K562 (cell line): ENCODE measurements at regions not wholly inside any gene's neighbourhood (a gene's known extent, or its start where the extent isn't known, plus 50 kb on each side); places are given as distances from the start of the nearest gene placed in this dataset.

Source experiments
- ATAC-seq: fragments of 200-7000 bp; cut with Tn5 transposase; 3 replicates; pipeline ENCODE4 v1.9.1; 2020; ENCODE audit warnings: moderate library complexity
- BruUV-seq: library from RNA; stranded (reverse); fragments of 400-500 nt; replicated peaks from 2 replicates; lab custom pipeline; 2021; lab: Mats Ljungman, UMichigan
- CTCF ChIA-PET: fragments of 300-600 bp; formaldehyde crosslinking; extraction: SDS; loops from one replicate; lab custom pipeline; 2021; ENCODE audit warnings: low intra/inter-chr PET ratio; lab: Yijun Ruan, JAX
- POLR2A ChIA-PET: fragments of 300-600, 350-650 bp; sonication (Branson Sonifier 250); formaldehyde crosslinking; extraction: SDS; loops from one replicate; lab custom pipeline; 2021; ENCODE audit warnings: antibody characterized with exemption, inconsistent platforms; lab: Yijun Ruan, JAX
- DNase-seq, 4 experiments: peaks; one replicate each; pipeline versions ENCODE4 v3.0.0 to v3.0.0-alpha.2; 2011 to 2018; ENCODE audit warnings: low spot score in 3 of 4, mixed read lengths in 3 of 4; ENCODE audit errors: extremely low read depth in 1 of 4
- FAIRE-seq: peaks from 2 replicates; lab custom pipeline; 2011; peaks lifted over from hg19 to GRCh38; lab: Jason Lieb, UNC
- H2AFZ ChIP-seq: 2 replicates; pipeline ENCODE4 v1.6.0; 2011; ENCODE audit warnings: low read depth, low read length, control low read depth, inconsistent platforms
- H3K27ac ChIP-seq: fragments of 200-600 bp; 3 replicates; pipeline ENCODE4 v1.8.0; 2011; ENCODE audit warnings: low read depth, mild to moderate bottlenecking, control low read depth, inconsistent platforms, low read length, moderate library complexity, mixed read lengths; ENCODE audit errors: extremely low read depth
- H3K27me3 ChIP-seq, 2 experiments: fragments of 300-600 bp in 1 of 2; 2 replicates in 1 of 2; 3 replicates in 1 of 2; pipeline versions ENCODE4 v1.6.0 to v1.8.0; 2011; ENCODE audit warnings: inconsistent platforms in 2 of 2, low read length in 2 of 2, mild to moderate bottlenecking in 1 of 2, mixed read lengths in 1 of 2, moderate library complexity in 1 of 2; ENCODE audit not compliant: control insufficient read depth in 2 of 2, insufficient read depth in 2 of 2
- H3K36me3 ChIP-seq: fragments of 300-600 bp; 3 replicates; pipeline ENCODE4 v1.8.0; 2011; ENCODE audit warnings: mild to moderate bottlenecking, low read length, inconsistent platforms; ENCODE audit not compliant: control insufficient read depth, insufficient read depth
- H3K4me1 ChIP-seq, 2 experiments: fragments of 200-600 bp in 1 of 2; replicated peaks in 1 of 2; 2 replicates in 1 of 2; 3 replicates in 1 of 2; pipeline versions ENCODE4 v1.5.1 to v1.8.0; 2011; ENCODE audit warnings: inconsistent platforms in 2 of 2, low read length in 2 of 2, mild to moderate bottlenecking in 1 of 2, mixed read lengths in 1 of 2, moderate library complexity in 1 of 2; ENCODE audit not compliant: control insufficient read depth in 2 of 2, insufficient read depth in 2 of 2
- H3K4me2 ChIP-seq: 2 replicates; pipeline ENCODE4 v1.6.1; 2011; ENCODE audit warnings: low read length, control low read depth, inconsistent platforms, mixed read lengths; ENCODE audit not compliant: insufficient read depth
- H3K4me3 ChIP-seq: fragments of 200-600 bp; sonication (generic), shearing (Covaris generic); 2 replicates; pipeline ENCODE4 v1.5.1; 2016; ENCODE audit warnings: control low read depth, inconsistent platforms
- H3K79me2 ChIP-seq: fragments of 200-600 bp; 3 replicates; pipeline ENCODE4 v1.8.0; 2011; ENCODE audit warnings: low read length, inconsistent platforms; ENCODE audit not compliant: control insufficient read depth, insufficient read depth
- H3K9ac ChIP-seq, 2 experiments: 2 replicates each; pipeline versions ENCODE4 v1.6.0 to v1.6.1; 2011; ENCODE audit warnings: low read depth in 2 of 2, low read length in 2 of 2, control low read depth in 1 of 2, inconsistent platforms in 1 of 2, mild to moderate bottlenecking in 1 of 2, mixed read lengths in 1 of 2; ENCODE audit not compliant: insufficient read depth in 1 of 2
- H3K9me1 ChIP-seq: one replicate; pipeline ENCODE4 v1.6.0; 2011; ENCODE audit warnings: inconsistent platforms, mild to moderate bottlenecking, low read length, moderate library complexity; ENCODE audit not compliant: control insufficient read depth, insufficient read depth
- H3K9me3 ChIP-seq: replicated peaks from 2 replicates; pipeline ENCODE4 v1.5.1; 2011; ENCODE audit warnings: low read depth, low read length, inconsistent platforms; ENCODE audit not compliant: control insufficient read depth, insufficient read depth
- H4K20me1 ChIP-seq: replicated peaks from 2 replicates; pipeline ENCODE4 v1.6.1; 2011; ENCODE audit warnings: low read length, inconsistent platforms, mixed read lengths; ENCODE audit not compliant: control insufficient read depth, insufficient read depth
- FUS ChIP-seq: fragments of 200-400 bp; formaldehyde crosslinking; optimal IDR thresholded peaks from 2 replicates; pipeline ENCODE3; 2017; ENCODE audit warnings: low read depth, low read length
- GATAD2B ChIP-seq: fragments of 450-650 bp; IDR thresholded peaks from 2 replicates; pipeline ENCODE4 v1.6.1; 2017; ENCODE audit warnings: mild to moderate bottlenecking, borderline replicate concordance
- HDAC2 ChIP-seq: fragments of 450-650 bp; IDR thresholded peaks from 2 replicates; pipeline ENCODE4 v1.6.1; 2016; ENCODE audit warnings: mild to moderate bottlenecking
- MIER1 ChIP-seq: fragments of 450-650 bp; IDR thresholded peaks from 2 replicates; pipeline ENCODE4 v1.6.1; 2016; ENCODE audit warnings: antibody characterized with exemption, mild to moderate bottlenecking, low read depth
- NEUROD1 ChIP-seq: fragments of 150-350 bp; IDR thresholded peaks from 2 replicates; pipeline ENCODE4 v1.6.1; 2014; ENCODE audit warnings: borderline replicate concordance, low read length, low read depth; ENCODE audit not compliant: partially characterized antibody
- PHTF2 ChIP-seq: fragments of 250-450 bp; sonication (Bioruptor Pico); IDR thresholded peaks from 2 replicates; pipeline ENCODE4 v1.5.0; 2021; ENCODE audit warnings: mild to moderate bottlenecking
- POLR2B ChIP-seq: fragments of 450-650 bp; IDR thresholded peaks from 2 replicates; pipeline ENCODE4 v1.6.1; 2018; ENCODE audit warnings: low read depth; ENCODE audit not compliant: partially characterized antibody
- PRPF4 ChIP-seq: fragments of 200-400 bp; formaldehyde crosslinking; IDR thresholded peaks from one replicate; pipeline ENCODE4 v1.6.1; 2017; ENCODE audit warnings: low read length, low read depth, mild to moderate bottlenecking; ENCODE audit not compliant: insufficient read depth, poor library complexity, severe bottlenecking
- RBM25 ChIP-seq: fragments of 200-400 bp; formaldehyde crosslinking; IDR thresholded peaks from 2 replicates; pipeline ENCODE4 v1.6.1; 2018; ENCODE audit warnings: low read length, low read depth, moderate library complexity; ENCODE audit not compliant: severe bottlenecking
- ZBTB17 ChIP-seq: fragments of 450-650 bp; formaldehyde crosslinking; IDR thresholded peaks from 2 replicates; pipeline ENCODE4 v1.4.0; 2020; ENCODE audit warnings: mild to moderate bottlenecking
- ZNF263 ChIP-seq: sonication (generic); formaldehyde crosslinking; IDR thresholded peaks from 2 replicates; pipeline ENCODE4 v1.8.0; 2022; ENCODE audit warnings: mild to moderate bottlenecking, missing genetic modification reagents, borderline replicate concordance
- ZNF41 ChIP-seq: fragments of 250-450 bp; sonication (Bioruptor Pico); conservative IDR thresholded peaks from 2 replicates; pipeline ENCODE4 v1.4.0; 2020; ENCODE audit warnings: mild to moderate bottlenecking
- ZNF76 ChIP-seq: fragments of 250-450 bp; sonication (Bioruptor Pico); IDR thresholded peaks from 2 replicates; pipeline ENCODE4 v1.4.0; 2020; ENCODE audit warnings: mild to moderate bottlenecking, moderate library complexity, borderline replicate concordance
- ZZZ3 ChIP-seq: fragments of 450-650 bp; IDR thresholded peaks from 2 replicates; pipeline ENCODE4 v1.6.1; 2016; ENCODE audit warnings: antibody characterized with exemption, mild to moderate bottlenecking, moderate library complexity
- WGBS: fragments of 100-300 bp; shearing (Covaris generic); methylation state at CpG from one replicate; pipeline ENCODE4 v1.1.6; 2016; ENCODE audit warnings: low coverage, mixed read lengths; ENCODE audit not compliant: insufficient coverage; ENCODE audit errors: missing lambda C conversion rate; 5-methylcytosine and 5-hydroxymethylcytosine counted together
- in situ Hi-C: fragments of 300-500 bp; cut with MboI; formaldehyde crosslinking; loops from 4 replicates; pipeline ENCODE4 v1.15.0; 2018; ENCODE audit warnings: inconsistent platforms, mixed read lengths
- intact Hi-C: fragments of 100-400 bp; cut with micrococcal nuclease; formaldehyde crosslinking; loops from 2 replicates; pipeline ENCODE4 v1.14.2; 2022
- TF ChIP-seq, protein P1 (sequence below): fragments of 250-450 bp; sonication (Bioruptor Pico); IDR thresholded peaks from 2 replicates; pipeline ENCODE4 v1.8.0; 2021; ENCODE audit warnings: mild to moderate bottlenecking, moderate library complexity

DNA sequence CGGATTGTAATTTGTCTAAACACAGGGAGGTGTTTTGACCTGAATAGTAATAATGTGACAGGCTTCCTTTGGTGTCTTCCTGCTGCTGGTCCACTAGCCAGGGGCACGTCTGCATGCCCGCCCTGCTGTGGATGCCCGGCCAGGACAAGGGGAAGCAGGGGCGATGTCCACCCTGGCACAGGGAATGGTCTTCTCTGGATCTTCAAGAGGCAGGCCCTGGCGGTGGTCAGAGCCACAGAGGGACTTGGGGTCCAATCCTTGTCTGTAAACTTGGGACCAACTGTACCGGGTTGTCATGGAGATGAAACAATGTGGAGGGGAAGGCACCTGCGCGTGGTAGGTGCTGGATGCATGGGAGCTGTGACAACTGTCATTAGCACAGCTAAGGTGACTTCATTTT is 134.1 kb downstream of the RPLP1 start (continued):
- TF ChIP-seq ZNF263 (CRISPR knock-in tag), result no peak
- TF ChIP-seq POLR2B, result no peak
- TF ChIP-seq ZBTB17 (CRISPR knock-in tag), result no peak
- no peak for TF ChIP-seq PHTF2 (CRISPR knock-in tag)
- no peak for TF ChIP-seq PRPF4
- TF ChIP-seq, protein P1, sequence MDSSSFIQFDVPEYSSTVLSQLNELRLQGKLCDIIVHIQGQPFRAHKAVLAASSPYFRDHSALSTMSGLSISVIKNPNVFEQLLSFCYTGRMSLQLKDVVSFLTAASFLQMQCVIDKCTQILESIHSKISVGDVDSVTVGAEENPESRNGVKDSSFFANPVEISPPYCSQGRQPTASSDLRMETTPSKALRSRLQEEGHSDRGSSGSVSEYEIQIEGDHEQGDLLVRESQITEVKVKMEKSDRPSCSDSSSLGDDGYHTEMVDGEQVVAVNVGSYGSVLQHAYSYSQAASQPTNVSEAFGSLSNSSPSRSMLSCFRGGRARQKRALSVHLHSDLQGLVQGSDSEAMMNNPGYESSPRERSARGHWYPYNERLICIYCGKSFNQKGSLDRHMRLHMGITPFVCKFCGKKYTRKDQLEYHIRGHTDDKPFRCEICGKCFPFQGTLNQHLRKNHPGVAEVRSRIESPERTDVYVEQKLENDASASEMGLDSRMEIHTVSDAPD (CRISPR knock-in tag), result no peak
- no peak for TF ChIP-seq NEUROD1
- no peak for TF ChIP-seq RBM25
- TF ChIP-seq, all 486 proteins: peak for 0

DNA sequence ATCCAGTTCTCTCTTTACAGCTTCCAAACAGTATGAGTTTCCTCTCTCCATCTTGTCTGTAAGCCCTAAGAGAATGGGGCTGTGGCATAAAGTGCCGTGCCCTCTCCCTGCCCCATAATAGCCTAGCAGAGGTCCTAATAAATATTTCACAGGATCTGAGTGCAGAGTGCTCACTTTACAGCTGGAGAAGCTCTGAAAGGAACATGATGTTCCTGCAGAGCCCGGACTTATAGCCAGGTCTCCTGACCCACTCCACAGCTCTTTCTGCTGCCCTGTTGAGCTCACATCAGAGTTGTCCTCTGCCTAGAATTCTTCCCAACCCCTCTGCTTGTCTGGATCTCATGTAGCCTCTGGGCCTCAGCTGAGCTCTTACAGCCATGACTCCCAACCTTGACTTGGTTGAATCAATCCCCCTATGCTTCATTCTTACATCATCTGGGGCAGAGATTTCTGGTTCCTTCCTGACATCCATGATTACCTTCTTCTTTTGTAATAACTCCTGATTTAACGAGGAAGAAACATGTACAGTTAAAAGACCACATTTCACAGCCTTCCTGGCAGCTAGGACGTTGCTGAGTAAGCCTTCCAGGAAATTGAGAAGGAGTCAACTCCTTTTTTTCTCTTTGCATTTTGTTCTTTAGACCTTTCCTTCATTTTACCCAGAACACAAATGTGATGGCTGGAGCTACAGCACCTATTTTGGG is 135.3 kb downstream of the RPLP1 start:
- ChIA-PET POLR2A (interaction anchor here (0.6 to 1.0 kb wide), 2 partner anchors 41 to 135 kb away, joined by 3 to 4 read pairs; partner anchors contain the start of gene RPLP1), CTCF (no interaction called here)
- no peak for DNase-seq
- H3K4me3 ChIP-seq, result no peak overlapping the region
- 0% methylated on average over 3 of the region's 4 CpGs for WGBS
- BruUV-seq, result no TSS peak
- no peaks in the 10 kb centered on the region for H3K9me1 ChIP-seq
- no peak overlapping the region for H2AFZ ChIP-seq
- in situ Hi-C loops, result no loop called here
- H3K4me2 ChIP-seq, result no peak overlapping the region
- H3K36me3 ChIP-seq, result no peaks in the 10 kb centered on the region
- no peak for ATAC-seq
- H3K4me1 ChIP-seq, result no peaks in the 10 kb centered on the region
- H3K9me3 ChIP-seq, result no peaks in the 10 kb centered on the region
- no peaks in the 10 kb centered on the region for H3K79me2 ChIP-seq
- no peak for FAIRE-seq
- H3K9ac ChIP-seq, result no peak overlapping the region
- H3K27me3 ChIP-seq, result no peaks in the 10 kb centered on the region; a peak in 1 of 5 replicates
- TF ChIP-seq ZZZ3, result no peak
- no peak for TF ChIP-seq FUS
- no peak for TF ChIP-seq ZNF76 (CRISPR knock-in tag)
- no peak for TF ChIP-seq HDAC2
- TF ChIP-seq MIER1, result no peak
- no peak for TF ChIP-seq ZNF41 (CRISPR knock-in tag)
- TF ChIP-seq GATAD2B, result no peak
- no peak overlapping the region for H3K27ac ChIP-seq
- intact Hi-C loops, result no loop called here
- no peaks in the 10 kb centered on the region for H4K20me1 ChIP-seq
